Activated CD8-positive, alpha-beta memory T cell treated with anti-CD3 and anti-CD28 coated beads, Interleukin-2, amount 50 U/mL, for 1 hour (primary cell): ENCODE measurements at regions not wholly inside any gene's neighbourhood (a gene's known extent, or its start where the extent isn't known, plus 50 kb on each side); places are given as distances from the start of the nearest gene placed in this dataset.

Source experiments
- DNase-seq: peaks from one replicate; pipeline ENCODE4 v3.0.0-alpha.2; 2020; ENCODE audit errors: extremely low read depth

- no peak for DNase-seq
These were observed 113.7 kb upstream of the DPYD start for GRCh38 chr1:98034505-98034904.

DNA sequence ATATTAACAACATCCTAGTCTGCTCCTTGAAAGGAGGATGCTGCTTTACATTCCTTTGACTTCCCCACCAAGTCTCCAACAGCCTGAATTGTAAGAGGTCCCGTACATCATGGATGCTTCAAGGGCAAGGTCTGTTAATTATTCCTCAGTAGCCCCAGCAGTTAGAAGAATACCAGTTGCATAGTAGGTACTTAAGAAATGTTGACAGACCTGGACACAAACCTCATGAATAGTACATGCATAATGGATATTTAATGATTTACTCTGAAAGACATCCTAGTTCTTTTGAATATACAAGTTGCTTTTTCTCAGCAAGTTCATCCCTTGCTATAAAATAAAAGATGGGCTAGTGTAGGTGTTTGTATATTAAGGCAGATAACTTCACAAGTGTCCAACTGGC lies 112.1 kb upstream of the DPYD start:
- no peak for DNase-seq

GRCh38 chr1:98030976-98031375 lies 110.1 kb upstream of the DPYD start:
- no peak for DNase-seq

DNA sequence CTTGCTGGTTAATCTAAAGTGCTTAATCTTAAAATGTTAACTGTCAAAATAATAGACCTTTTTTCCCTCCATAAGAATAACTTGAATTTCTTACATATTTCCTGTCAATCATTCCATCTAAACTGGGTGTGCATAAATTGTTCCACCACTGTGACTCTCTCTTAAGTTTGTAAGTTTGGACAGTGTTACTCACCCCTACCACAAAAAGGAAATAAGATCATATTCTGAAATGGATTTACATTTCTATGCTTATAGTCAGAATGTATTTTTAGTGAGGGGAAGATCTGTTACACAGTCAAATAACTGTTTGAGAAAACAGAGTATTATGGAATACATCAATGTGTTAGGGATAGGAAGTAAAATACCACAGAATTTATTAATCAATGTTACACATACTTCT lies 109.6 kb upstream of the DPYD start:
- DNase-seq: no peak

- no peak for DNase-seq
These were observed 108.0 kb upstream of the DPYD start for GRCh38 chr1:98028800-98029199.

DNA sequence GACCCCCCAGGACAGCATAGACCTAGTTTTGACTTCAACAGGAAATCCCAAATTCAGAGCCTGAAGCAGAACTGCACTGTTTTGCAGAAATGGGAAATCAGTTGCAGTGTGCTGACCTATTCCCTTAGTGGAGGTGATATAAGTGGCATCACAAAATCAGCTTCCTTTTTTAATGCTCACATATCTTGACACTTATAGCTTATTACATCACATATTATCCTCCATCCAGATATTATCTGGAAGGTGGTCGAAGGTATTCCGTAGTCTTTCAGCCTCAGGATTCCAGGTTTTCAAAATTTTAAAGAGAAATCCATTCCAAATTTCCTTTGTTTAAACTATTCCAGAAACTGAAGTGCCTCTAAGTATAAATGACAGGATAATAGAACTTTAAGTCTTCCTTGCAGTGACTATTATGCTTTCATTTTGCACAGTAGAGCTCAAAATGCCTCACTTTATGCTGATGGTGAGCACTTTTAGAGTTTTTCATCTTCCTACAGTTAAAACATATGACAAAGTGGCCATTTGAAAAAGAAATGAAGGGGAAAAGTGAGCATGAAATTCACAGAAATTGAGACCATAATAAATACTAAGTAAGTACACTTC lies 106.4 kb upstream of the DPYD start:
- DNase-seq: no peak

DNA sequence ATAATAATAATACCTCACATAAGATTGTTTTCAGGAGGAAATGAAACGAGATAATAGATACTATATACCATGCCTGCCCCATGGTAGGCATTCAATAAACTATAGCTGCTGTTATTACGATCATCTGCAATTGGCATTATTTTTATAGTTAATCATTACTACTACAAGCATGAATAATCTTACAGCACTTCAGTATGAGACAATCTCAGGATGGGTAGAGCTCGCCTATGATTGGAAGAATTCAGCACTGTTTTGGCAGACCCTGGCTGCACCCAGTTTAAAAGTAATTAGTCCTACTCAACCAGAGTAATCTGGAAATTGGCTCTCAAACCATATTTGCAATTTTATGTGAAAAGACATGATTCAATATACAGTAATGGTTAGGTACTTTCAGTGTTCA lies 105.0 kb upstream of the DPYD start:
- no peak for DNase-seq

DNA sequence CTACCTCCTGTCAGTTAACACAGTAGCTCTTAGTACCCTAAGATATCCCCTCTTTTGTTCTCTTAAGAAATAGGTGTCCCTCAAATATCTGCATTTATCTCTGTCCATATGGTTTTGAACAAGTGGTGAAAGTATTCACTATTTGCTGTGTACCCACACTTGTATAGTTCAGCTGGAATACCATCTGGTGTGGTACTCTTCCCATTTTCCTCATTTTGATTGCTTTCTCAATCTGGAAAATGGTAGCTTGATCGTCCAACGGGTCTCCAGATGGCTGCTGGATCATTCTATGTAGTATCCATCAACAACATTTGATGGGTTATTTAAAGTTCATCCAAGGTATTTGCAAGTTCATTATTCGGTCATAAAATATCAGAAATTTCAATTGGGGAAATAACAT lies 100.3 kb upstream of the DPYD start:
- DNase-seq: no peak

GRCh38 chr1:98019747-98020146 lies 98.9 kb upstream of the DPYD start:
- DNase-seq: no peak

- no peak for DNase-seq
These were observed 97.2 kb upstream of the DPYD start for GRCh38 chr1:98018074-98018473.

DNA sequence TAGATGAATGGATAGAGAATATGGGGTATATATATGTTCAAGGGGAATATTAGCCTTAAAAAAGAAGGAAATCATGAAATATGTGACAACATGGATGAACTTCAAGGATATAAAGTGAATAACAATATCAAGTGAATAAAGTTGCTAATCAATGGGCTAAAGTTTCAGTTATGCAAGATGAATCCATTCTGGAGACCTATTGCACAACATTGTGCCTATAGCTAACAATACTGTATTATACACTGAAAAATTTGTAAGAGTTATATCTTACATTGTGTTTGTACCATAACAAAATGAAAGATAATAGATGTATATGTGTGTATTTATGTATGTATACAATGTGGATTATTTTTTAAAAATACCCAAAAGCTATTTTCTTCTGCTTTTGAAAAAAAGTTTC lies 96.3 kb upstream of the DPYD start:
- DNase-seq: no peak

GRCh38 chr1:98008373-98008772 lies 87.5 kb upstream of the DPYD start:
- no peak for DNase-seq

DNA sequence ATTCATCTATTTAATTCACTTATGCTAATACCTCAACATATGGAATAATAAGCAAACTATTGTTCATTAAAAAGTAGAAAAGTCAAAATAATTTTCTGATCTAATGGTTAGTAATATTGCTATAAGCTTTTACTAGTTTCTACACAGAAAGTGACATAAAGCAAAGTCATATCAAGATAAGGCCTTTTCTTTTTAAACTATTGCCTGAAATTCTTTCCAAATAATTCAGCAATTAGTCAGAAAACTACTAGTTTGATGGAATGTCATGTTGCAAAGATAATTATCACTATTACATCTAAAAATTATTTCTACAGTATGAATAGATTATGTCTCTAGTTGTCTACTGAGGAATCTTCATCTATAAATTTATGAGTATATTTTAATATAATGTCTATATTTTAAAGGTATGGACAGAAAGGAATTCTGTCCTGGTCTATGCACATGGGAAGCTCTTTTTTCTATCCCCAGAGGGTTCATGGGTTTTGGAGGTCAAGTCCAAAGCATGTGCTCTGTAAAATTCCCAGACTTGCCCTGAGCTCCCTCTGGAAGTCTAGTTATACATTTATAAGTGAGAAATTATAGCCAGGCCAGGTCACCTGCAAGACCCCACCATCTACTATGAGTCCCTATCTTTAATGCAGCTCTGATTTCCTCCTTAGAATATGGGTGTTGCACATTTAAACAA lies 84.6 kb upstream of the DPYD start:
- no peak for DNase-seq

- no peak for DNase-seq
These were observed 82.6 kb upstream of the DPYD start for GRCh38 chr1:98003442-98003841.

GRCh38 chr1:98002288-98002687 lies 81.5 kb upstream of the DPYD start:
- DNase-seq: no peak

DNA sequence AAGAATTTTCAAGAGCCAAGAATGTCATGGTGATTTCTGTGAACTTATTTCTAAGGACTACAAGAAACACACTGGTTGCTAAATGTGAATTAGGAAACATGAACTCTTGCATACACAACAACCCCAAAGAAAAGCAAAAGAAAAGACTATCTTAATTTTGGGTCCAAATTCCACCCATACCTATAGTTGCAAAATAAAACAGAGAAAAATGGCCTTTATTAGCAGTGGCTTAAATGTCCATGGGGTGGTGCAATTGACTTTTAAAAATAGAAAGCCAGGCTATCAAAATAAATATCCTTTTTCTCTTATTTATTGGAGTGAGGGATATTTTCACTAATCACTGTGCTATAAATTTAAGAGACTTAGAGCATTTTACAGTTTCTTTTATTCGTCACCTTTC lies 80.9 kb upstream of the DPYD start:
- no peak for DNase-seq

- DNase-seq: no peak
These were observed 78.5 kb upstream of the DPYD start for GRCh38 chr1:97999320-97999719.

- DNase-seq: no peak
These were observed 76.0 kb upstream of the DPYD start for GRCh38 chr1:97996880-97997279.

DNA sequence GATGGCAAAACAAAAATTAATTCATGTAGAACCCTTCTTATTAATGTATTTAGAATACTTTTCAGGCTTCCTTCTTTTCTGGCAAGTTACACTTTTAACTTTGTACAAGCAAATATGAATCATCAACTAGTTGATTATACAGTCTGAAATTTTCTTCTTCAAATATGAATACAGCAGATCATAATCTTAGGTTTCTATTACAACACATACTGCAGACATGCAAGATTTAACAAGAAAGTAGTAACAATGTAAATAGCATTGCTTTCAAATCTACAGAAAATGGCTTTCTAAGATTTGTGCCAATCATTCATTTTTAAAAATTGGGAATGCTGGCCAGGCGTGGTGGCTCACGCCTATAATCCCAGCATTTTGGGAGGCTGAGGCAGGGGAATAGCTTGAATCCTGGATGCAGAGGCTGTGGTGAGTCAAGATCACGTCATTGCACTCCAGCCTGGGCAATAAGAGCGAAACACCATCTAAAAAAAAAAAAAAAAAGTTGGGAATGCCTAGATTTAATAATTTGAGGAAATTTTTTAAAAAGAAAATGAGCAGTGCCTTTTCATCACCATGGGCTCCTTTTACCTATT lies 68.4 kb upstream of the DPYD start:
- DNase-seq: no peak

DNA sequence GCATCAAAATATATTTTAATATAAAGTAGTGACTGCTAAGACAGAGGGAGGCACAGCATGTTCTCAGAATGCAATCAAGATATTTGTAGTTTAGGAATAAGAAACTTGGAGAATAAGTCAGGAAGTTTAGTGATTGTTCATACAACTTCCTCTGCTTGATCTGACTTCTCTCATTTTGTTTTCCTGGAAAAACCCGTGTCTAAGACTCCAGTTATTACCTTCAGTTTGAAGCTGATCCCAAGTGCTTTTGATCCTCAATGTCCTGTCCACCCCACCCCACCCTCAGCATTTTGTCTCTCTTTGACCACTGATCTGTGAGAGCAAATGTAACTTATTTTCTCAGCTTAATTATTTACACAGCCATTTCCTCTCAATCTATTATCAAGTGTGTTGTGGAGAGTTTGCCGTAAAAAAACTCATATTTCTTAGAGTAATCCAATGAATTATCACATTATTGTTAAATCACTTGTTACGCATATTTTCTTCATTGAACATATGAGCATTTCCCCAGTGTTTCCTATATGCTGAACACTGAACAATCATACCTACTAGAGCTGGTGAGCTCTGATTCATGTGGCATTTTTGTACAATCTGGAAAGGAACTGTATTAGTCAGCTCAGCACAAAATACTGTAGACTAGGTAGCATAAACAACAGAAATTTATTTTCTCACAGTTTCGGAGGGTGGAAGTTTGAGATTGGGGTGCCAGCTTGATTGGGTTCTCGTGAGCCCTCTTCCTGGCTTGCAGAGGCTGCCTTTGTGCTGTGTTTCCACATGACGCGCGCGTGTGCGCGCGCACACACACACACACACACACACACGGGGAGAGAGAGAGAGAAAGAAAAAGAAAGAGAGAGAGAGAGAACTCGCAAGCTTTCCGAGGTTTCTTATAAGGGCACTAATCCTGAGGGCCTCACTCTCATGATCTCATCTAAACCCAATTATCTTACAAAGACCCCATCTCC lies 65.5 kb upstream of the DPYD start:
- DNase-seq: no peak

GRCh38 chr1:97983126-97983525 lies 62.3 kb upstream of the DPYD start:
- no peak for DNase-seq

- no peak for DNase-seq
These were observed 59.7 kb upstream of the DPYD start for GRCh38 chr1:97980530-97980929.
